HL-60/S4 treated with phorbol 12-myristate 13-acetate at 8.2 ng/mL for 4 days and 3 days (cell line): ENCODE measurements at regions not wholly inside any gene's neighbourhood (a gene's known extent, or its start where the extent isn't known, plus 50 kb on each side); places are given as distances from the start of the nearest gene placed in this dataset.

Source experiments
- in situ Hi-C: fragments of 300-500 bp; cut with MboI; formaldehyde crosslinking; loops from 2 replicates; pipeline ENCODE4 v1.15.0; 2022; ENCODE audit warnings: low sequenced_read_pairs

GRCh38 chr12:130016986-130017385, 113.2 kb upstream of the TMEM132D start:
- in situ Hi-C loops: no loop called here

GRCh38 chr12:130017591-130018449, 114.0 kb upstream of the TMEM132D start:
- in situ Hi-C loops: no loop called here

GRCh38 chr12:130018614-130019013, 114.8 kb upstream of the TMEM132D start:
- in situ Hi-C loops: no loop called here

DNA sequence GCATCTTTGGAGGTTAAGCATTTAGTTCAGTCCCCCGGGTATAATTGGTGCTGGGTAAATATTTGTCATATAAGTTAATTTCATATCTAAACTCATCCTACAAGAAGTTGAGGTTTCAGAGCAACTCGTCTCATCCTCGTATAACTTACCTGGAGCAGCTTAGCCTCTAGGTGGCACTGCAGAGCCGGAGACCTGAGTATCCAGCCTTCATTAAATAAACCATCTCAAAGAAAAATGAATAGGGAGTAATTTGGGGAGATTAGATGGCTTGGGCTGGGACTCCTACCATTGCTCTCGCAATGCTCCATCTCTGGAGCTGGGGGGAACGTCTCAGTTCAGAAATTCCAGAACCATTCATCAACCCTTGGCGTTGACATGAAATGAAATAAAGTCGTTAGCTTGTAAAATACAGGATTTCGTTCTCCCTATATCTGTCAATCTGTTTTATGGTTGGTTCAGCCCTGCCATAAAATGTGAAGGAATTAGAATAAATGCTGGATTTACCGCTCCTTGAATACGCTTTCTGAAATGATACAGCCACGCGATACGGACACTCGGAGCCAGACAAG, 122.9 kb upstream of the TMEM132D start:
- in situ Hi-C loops: no loop called here

- in situ Hi-C loops: no loop called here
Measured at GRCh38 chr12:130027798-130028197, 124.0 kb upstream of the TMEM132D start.

- in situ Hi-C loops: no loop called here
Measured at GRCh38 chr12:130029151-130029550, 125.3 kb upstream of the TMEM132D start.

- in situ Hi-C loops: no loop called here
Measured at GRCh38 chr12:130031041-130031440, 127.2 kb upstream of the TMEM132D start.

- in situ Hi-C loops: no loop called here
Measured at GRCh38 chr12:130031571-130032189, 127.9 kb upstream of the TMEM132D start.

DNA sequence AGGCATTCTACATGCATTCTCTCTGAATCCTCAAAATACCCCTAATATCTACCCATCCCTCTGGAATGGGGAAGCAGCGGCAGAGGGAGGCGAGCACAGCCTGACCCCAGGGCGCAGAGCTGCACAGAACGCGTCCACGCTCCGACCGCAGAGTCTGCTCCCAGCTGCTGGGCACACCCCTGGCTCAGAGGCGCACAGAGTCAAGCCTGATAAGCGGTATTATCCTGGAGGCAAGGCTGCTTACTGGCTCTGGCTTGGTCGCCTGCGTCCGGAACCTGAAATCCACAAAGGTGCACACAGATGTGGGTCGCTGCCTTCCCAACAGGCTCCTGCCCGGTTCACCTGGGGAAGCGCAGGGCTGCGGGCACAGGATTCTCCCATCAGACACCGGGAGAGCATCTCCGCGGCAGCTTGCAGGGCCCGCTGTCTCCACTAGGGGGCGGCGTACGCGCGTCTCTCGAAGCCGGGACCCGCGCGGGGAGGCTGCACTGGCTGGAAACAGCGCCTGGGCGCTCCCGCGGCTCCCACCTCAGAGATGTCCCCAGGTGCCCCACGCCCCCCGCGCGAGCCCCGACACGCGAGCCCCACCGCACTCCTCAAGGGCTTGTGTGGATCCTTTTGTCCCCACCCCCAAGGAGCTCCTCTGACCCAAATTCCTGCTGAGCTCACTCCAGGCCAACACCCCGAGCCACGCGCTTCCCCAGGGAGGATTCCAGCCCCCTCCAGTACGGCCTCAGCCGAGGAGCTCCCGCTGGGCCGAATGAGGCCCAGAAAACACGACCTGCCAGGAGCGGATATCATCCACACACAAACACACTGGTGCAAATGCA, 120.1 kb upstream of the FZD10 start:
- in situ Hi-C loops: no loop called here

- in situ Hi-C loops: no loop called here
Measured at GRCh38 chr12:130043685-130044406, 118.4 kb upstream of the FZD10 start.

DNA sequence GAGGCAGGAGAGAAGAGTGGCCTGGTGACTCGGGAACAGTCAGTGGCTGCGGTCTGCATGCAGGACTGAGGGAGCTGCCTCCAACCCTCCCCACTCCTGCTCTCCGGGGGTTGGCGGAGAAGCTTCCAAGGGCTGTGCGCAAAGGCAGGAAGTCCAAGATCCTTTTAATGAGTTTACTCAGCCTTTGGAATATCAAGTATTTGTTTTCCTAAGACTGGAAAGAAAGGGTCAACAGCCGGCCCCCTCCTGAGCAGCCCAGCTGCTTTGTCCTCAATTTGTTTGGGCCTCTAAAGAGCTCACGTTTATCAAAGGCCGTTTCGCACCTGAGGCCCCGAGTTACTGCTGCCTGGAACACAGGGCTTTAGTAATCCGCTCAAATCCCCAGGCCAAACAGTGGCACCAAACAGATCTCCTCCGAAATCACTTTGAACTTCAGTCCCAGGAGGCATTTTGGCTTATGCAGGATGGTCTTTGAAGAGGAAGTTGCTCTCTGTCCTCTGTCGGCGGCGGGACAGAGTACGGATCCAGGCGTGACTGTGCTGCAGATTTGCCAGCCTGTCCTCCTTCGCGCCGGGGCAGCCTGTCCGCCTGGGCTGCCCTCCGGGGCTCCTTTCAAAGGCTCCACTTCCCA, 117.2 kb upstream of the FZD10 start:
- in situ Hi-C loops: no loop called here

GRCh38 chr12:130049666-130050065, 112.6 kb upstream of the FZD10 start:
- in situ Hi-C loops: loop anchor here (25.0 kb wide), 1 partner anchor 288 kb away; the partner anchor contains the start of gene PIWIL1

GRCh38 chr12:130051900-130052299, 110.4 kb upstream of the FZD10 start:
- in situ Hi-C loops: loop anchor here (25.0 kb wide), 1 partner anchor 285 kb away; the partner anchor contains the start of gene PIWIL1

DNA sequence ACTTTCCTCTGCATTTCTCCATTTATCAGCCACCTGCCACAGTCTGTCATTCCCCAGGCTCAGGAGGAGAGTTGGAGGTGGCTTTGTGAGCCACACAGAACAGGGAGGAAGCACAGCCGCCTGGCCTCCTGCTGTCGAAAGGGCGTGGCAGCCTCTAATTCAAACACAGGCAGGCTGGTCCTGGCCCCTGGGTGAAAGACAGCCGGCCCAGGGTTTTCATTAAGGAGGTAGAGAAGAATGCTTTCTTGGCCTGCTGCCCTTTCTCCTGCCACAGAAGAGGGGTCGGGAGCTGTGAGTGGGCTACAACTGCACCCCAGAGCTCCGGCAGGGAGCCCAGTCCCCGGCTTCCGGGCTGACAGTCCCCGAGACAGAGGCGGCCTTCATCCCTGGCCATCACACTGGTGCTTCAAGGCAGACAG, 108.6 kb upstream of the FZD10 start:
- in situ Hi-C loops: loop anchor here (25.0 kb wide), 1 partner anchor 284 kb away; the partner anchor contains the start of gene PIWIL1

DNA sequence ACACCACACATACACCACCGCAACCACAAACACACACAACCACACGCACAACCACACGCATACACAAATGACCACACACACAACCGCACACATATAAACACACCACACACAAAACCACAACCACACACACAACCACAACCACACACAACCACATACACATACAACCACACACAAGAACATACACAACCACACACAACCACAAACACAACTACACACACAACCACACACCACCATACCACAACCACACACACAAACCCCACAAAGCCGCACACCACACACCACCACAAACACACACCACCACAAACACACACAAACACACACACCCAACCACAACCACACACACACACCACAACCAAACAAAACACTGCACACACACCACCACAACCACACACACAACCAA, 107.5 kb upstream of the FZD10 start:
- in situ Hi-C loops: loop anchor here (25.0 kb wide), 1 partner anchor 282 kb away; the partner anchor contains the start of gene PIWIL1

DNA sequence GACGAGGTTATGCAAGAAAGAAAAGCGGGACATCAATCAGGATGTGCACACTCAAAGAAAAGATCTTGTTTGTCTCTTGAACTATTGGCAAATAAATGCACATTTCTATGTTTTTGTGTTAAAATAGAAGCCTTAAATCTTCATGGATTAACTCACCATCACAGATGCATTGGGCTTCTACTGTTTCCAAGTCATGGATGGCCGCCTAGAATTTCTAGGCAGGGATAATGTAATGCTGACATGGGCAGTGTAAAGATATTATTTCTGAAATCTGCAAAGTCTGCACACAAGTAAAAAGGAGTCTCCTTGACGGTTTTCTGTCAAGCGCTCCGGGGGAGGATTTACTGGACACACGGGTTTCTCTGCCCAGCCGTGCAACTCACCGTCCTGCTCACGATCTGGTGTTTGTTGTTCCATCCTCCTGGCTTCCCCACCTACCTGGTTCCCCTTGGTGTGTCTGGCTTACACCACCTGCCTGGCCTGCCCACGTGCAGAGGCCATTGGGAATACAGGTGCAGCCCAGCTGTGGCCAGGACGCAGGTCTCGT, 103.3 kb upstream of the FZD10 start:
- in situ Hi-C loops: loop anchor here (25.0 kb wide), 1 partner anchor 278 kb away; the partner anchor contains the start of gene PIWIL1

GRCh38 chr12:130063866-130064265, 98.4 kb upstream of the FZD10 start:
- in situ Hi-C loops: loop anchor here (25.0 kb wide), 1 partner anchor 273 kb away; the partner anchor contains the start of gene PIWIL1

- in situ Hi-C loops: loop anchor here (25.0 kb wide), 1 partner anchor 272 kb away; the partner anchor contains the start of gene PIWIL1
Measured at GRCh38 chr12:130064999-130065398, 97.3 kb upstream of the FZD10 start.

DNA sequence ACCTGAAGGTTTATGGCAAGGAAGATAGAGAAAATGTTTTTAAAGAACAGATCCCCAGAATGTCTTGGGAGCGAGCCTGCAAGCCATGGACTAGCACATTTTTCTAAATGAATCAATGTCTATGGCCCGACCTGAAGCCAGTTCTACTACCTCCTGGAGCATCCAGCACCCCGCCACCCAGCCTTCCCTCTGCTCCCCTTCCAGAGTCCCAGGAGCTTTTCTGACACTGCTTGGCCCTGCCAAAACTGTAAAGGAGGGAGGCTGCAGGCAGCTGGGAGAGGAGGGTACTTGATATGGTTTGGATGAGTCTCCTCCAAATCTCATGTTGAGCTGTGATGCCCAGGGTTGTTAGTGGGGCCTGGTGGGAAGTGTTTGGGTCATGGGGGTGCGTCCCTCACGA, 95.5 kb upstream of the FZD10 start:
- in situ Hi-C loops: loop anchor here (25.0 kb wide), 1 partner anchor 271 kb away; the partner anchor contains the start of gene PIWIL1
